Ecto neural progenitor cell (in vitro differentiated cells): ENCODE measurements at regions not wholly inside any gene's neighbourhood (a gene's known extent, or its start where the extent isn't known, plus 50 kb on each side); places are given as distances from the start of the nearest gene placed in this dataset.

Experiments
- DNase-seq: peaks from one replicate; pipeline ENCODE4 v3.0.0-alpha.2; 2018; ENCODE audit warnings: low spot score

DNA sequence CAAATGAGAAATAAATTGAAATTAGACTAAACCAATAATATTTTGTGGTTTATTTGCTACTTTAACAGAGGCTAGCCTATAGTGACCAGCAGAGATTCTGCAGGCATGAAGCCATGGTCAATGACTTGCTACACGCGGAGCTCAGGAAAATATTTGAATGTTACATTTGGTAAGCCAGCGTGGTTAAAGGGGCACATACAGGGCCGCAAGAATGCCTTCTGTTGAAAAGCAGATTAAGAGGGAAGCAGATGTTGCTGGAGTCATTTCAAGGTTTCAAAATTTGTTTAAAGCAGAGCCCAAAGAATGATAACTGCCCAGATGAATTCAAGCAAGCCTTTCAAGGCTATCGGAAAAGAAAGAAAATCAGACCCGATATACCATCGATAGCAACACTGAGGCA lies 294.3 kb upstream of the MAN1A1 start:
- DNase-seq = no peak

GRCh38 chr6:119637768-119638167 lies 288.2 kb upstream of the MAN1A1 start:
- no peak for DNase-seq

DNA sequence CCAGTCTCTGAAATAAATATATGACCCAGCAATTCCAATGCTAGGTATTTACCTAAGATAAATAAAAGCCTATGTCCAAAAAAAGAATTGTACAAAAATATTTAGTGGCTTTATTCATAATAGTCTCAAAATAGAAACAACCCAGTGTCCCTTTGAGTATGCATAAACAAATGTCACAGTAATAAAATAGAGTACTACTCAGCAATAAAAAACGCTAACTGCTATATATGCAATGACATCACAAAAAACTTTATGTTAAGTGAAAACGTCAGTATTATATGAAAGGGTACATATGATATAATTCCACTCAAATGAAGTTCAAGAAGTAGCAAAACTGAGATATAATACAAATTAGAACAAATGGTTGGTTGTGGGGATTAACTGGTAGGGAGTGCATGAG lies 286.5 kb upstream of the MAN1A1 start:
- DNase-seq = no peak

- DNase-seq = no peak
Observed at GRCh38 chr6:119633461-119633860, 283.9 kb upstream of the MAN1A1 start.

- DNase-seq = no peak
Observed at GRCh38 chr6:119630561-119631192, 281.1 kb upstream of the MAN1A1 start.

- no peak for DNase-seq
Observed at GRCh38 chr6:119628691-119629594, 279.4 kb upstream of the MAN1A1 start.

DNA sequence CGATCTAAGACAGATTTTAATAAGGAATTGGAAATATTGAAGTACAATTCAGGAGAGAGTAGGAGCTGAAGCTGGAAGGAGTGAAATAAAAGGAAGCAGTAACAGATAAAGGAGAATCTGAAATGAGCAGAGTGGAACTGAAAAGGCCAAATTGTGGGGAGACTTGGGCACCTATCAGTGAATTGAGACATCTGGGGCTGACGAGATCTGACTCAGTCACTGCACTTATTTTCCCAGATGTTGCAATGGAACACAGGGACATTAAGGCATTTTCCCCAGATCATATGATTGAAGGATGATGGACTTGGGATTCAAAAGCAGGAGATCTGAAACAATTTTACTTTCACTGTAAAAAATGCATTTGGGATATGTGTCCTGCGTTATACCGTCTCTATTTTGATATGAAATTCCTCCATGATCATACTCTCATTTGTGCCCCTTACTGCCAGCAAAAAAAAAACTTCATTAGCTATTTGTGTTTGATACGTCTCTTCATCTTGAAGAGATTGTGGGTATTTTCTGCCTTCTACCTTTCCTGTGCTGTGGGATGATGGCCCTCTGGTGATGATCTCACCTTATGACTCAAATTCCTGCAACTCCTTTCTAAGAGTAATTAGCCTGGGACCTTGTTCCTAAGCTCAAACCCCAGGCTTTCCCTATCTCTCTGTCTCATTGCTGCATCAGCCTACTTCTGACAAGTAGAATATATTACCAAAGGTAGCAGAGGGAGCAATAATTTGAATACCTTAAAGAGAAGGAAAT lies 278.5 kb upstream of the MAN1A1 start:
- no peak for DNase-seq

DNA sequence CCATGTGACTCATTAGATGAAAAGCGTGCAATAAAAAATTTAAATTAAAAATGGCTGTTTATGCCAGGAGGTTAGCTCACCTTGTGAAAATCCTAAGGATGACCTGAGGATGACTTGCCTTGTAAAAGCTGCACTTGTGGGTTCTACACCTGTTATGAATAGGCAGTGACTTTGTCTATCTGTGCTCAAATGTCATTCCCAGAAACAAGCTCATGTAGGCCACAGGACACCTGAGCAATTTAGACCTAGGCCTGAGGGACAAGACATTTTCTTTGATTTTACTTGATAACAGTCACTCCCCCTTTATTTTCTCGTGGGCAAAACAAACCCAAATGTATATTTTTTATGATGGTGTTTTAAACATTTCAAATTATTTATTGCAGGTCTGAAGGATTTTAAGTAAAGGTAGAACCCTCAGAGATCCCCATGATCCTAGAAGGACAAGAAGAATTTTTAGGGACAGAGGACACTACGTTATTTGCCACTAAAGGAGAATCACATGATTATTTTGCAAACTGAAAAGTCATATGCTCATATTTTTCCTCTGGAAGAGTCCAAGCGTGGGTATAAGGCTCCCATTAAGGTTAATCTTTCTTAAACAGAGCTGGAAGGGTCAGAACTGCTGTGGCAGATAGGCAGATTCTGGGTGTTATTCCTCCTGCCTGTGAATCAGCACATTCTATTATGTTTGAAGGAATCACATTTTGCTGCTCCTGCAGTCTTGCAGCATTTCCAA lies 277.5 kb upstream of the MAN1A1 start:
- no peak for DNase-seq

GRCh38 chr6:119620846-119621555 lies 271.4 kb upstream of the MAN1A1 start:
- no peak for DNase-seq

DNA sequence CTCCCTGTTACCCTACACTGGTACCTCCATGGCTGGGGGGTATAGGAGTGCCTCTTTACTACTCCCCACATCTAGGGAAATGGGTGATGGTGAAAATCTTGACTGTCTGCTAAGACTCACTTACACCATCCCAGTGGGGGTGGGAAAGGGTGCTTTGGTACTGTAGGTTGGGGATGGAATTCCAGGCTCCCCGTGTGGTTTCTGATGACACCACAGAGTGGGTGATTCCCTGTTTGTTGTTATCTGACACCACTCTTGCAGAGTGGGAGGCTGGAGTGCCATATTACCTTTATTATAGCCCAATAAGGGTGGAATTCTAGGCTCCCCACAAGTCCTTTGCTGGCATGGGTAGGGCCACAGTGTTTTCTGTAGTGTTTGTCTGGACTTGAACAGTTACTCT lies 264.6 kb upstream of the MAN1A1 start:
- no peak for DNase-seq

- DNase-seq = no peak
Observed at GRCh38 chr6:119612911-119613381, 263.4 kb upstream of the MAN1A1 start.

DNA sequence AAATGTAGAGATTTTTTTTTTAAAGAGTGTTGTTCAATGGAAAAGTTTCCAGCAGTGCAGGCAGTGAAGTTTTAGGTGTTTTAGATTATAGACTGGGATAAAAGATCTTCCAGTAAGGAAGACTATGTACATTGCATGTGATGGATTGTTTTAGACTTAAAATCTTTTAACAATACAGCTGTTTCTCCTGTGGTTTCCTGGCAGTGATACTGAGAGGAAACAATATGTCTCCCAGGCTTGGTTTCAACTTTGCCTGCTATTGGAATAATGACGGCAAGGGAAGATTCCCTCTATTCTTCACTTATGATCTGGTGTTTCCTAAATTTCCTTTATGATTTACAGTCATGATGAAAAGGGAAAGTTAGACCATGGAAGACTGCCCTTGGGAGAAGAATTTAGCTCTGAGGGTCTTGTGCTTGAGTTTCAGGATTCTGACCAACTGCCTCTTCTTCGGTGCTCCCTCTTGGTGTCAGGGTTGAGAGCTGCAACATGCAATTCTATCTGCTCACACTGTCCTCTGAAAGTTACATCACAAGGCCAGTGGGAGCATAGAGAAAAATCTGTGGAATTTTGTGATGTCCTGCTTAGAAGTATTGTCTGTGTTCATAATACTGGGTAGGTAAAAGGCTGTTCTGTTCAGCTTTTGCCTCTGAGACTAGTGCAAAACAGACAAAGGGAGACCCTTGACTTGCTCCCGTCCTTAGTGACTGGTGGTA lies 262.8 kb upstream of the MAN1A1 start:
- DNase-seq = no peak

DNA sequence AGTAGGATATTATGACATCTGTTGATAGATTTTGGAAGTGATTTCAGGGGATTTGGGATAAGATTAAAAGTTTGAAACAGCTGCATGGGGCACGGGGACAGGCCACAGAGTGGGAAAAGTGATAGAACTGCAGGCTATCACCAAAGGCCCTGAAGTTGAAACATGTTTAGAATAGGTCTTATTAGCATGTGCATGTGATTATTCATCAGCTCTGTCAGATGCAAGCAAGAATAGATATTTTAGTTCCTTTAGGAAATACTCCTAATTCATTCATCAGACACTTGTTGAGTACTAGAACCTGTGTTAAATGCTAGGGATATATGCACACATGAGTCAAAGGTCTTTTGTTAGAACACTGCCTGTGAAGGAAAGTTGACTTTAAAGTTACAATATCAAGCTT lies 261.2 kb upstream of the MAN1A1 start:
- no peak for DNase-seq

DNA sequence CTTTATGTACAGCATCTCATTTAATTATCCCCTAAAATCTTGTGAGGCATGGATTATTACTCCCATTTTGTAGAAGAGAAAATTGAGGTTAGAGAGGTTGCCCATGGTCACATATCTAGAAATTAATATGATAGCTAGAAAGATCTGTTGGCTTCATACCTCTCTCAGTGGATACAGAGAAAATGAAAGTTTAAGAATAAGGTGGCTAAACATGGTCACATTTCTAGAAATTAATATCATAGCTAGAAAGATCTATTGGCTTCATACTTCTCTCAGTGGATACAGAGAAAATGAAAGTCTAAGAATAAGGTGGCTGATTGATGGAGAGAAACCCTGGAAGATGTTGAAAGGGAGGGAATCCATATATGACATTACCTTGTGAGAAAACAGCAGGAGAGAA lies 260.7 kb upstream of the MAN1A1 start:
- no peak for DNase-seq

- DNase-seq = no peak
Observed at GRCh38 chr6:119609865-119610264, 260.3 kb upstream of the MAN1A1 start.

DNA sequence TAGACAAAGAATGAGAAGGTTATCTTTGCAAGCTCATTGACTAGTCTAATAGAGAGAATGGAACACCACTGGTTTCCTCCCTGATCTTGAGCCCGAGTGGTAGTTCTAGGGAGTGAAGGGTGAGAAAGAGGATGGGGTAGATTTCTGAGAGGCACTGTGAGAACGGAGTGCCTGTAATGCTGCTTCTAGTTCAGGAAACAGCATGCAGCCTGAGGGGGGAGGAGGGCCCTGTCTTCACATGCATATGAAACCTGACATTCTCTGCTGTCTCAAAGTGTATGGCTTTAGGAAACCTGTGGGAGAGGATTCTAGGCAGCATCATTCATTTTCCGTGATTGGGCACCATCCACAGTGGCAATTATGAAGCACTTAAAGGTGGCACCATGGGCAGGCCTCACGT lies 259.4 kb upstream of the MAN1A1 start:
- no peak for DNase-seq

DNA sequence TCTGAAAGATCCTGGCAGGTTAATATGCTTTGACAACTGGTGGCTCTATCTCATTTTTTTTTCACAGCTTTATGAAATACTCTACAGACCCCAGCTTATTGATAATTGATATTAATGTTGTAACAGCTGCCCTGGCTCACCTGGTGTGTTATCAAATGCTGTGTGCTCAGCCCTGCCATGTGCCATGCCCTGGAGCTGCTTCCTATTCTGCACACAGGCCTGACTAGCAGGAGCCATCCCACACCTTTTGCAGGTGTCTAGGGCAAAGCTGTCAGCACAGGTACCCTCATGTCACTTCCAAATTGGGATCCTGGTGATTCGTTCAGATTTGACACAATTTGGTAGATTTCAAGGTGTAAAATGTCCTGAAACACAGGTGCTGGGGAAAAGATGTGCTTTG lies 254.6 kb upstream of the MAN1A1 start:
- DNase-seq = no peak

DNA sequence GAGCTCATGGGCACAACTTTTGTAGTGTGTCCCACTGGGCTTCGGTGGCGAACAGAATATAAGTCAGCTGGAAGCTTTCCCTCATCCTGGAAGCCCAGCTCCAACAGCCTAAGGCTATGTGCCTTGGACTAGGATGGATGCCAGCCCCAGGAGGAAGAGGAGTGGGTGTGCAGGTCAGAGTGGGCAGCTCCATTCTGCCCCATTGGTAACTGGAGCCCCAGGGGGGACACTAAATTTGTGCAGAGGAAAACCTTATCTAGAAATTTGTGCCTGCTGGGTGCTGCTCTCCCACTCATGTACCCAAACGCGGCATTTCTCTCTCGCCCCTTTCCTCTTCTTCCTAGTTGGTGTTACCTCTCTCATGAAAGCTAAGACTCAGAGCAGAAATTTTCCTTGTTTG lies 253.9 kb upstream of the MAN1A1 start:
- DNase-seq = no peak

DNA sequence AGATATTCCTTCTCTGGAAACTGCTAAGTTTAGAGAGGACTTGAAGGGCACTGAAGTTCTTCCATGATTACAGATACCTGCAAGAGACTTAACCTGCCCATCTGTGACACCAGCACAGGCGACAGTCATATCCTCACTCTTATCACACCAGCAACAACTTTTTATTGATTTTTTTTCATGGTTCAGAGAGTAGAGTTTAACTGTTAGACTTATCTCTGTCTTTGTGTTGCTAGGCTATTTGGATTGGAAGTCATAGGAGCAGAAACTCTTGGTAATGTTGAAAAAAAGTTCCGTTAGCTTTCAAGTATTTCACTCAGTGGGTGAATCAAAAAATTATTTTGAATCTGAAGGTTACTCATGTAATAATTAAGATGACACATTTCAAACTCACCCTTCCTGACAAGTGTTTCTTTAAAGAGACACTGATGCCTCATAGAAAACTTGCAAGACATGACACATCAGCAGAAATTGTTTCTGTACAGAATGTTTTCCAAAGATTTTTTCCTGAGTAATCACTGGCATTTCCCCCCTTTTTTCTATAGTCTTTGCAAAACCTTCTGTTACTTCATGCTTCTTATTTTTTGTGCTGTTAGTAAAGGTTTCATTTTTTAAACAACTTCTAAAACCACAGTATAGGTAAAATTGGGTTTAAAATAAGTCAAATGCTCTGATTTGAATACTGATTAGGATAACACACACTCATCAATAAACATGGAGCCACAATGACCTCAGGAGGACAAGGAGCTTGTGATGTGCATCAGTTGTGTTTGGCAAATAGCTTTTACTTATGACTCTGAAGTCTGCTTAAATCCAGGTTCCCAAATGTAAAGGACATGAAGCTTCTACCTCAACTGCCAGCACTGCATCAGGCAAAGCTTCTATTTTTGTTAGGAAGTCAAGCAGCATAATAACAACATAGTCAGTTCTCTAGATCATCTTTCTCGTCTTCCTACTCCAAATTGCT lies 252.9 kb upstream of the MAN1A1 start:
- DNase-seq = no peak

DNA sequence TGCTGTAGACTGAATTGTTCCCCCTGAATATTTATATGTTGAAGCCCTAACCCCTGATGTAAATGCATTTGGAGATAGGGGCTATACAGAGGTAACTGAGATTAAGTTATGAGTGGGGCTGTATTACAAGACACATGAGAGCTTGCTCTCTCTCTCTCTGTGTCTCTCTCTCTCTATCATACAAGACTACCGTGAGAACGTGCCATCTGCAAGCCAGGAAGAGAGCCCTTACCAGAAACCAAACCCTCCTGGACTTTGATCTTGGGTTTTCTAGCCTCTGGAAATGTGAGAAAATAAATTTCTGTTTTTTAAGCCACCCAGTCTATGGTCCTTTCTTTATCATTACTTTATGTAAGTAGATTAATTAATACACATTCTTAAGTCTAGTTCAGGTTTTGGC lies 249.3 kb upstream of the MAN1A1 start:
- no peak for DNase-seq
